GM23248 (cell line): ENCODE measurements at regions not wholly inside any gene's neighbourhood (a gene's known extent, or its start where the extent isn't known, plus 50 kb on each side); places are given as distances from the start of the nearest gene placed in this dataset.

Experiments
- EZH2 ChIP-seq: fragments of 200-600 bp; sonication (generic); IDR thresholded peaks from 2 replicates; pipeline ENCODE4 v1.6.1; 2018; ENCODE audit warnings: antibody characterized with exemption, mild to moderate bottlenecking; ENCODE audit not compliant: insufficient read depth, poor library complexity, severe bottlenecking
- EZH2phosphoT487 ChIP-seq: fragments of 200-600 bp; sonication (generic); IDR thresholded peaks from 2 replicates; pipeline ENCODE4 v1.6.1; 2018; ENCODE audit warnings: antibody characterized with exemption, moderate library complexity, mild to moderate bottlenecking, low read depth; ENCODE audit not compliant: insufficient read depth

- no peak for TF ChIP-seq EZH2phosphoT487
- no peak for TF ChIP-seq EZH2
Measured at GRCh38 chr2:199692489-199692888, 158.5 kb downstream of the FTCDNL1 start.
